HUDEP-2 (cell line): ENCODE measurements at regions not wholly inside any gene's neighbourhood (a gene's known extent, or its start where the extent isn't known, plus 50 kb on each side); places are given as distances from the start of the nearest gene placed in this dataset.

Source experiments
- DNase-seq, 76 experiments: peaks; one replicate each; lab custom pipeline; 2025; ENCODE audit not compliant: unreplicated experiment in 76 of 76; lab: John Stamatoyannopoulos, UW

DNA sequence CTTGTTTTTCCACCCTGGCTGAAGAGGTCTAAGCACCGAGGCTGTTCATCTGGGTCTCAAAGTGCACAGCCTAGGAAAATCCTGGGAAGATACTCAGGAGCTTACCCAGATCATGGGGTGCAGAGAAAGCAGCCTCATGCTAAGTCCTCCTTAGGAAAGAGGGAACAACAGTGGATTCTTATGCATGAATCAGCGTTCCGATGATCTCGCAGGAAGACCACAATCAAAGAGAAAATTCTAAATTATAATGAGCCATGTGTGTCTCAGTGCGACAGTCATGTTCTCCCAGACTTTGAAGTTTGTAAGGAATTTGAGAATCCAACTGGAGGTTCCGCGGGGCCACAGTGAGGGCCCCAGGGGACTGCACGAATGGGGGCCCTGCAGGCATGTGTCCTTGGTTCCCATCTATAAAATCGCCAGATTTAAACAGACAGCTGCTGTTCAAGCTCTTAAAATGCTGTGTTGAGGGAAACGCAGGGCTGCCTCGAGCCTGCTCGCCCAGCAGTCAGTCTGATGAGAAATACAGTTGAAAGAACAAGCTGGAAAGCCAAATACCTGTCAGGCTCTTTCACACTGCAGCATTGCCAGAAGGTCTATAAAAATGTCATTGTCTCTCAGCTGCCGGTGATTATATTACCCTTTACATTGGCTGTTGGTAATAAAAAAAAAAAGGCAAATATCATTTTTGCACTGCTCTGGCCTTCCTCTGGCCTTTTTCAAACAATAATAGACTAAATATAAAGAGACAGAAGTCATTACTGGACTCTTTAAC is 152.1 kb downstream of the PMP22 start:
- no peak for DNase-seq

DNA sequence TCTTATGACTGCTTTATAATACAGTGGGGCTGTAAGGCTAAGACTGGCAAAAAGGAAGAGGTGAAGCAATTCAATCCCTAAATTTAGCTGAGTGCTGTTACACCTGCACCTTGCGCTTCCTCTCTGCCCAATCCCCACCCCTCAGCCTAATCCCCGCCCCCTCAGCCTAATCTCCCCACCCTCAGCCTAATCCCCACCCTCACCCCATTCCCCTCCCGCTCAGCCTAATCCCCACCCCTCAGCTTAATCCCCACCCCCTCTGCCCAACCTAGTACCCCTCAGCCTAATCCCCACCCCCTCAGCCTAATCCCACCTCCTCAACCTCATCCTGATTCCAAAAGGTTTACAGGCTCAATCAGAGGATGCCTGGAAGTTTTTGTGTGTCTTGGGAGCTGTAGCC is 155.5 kb downstream of the PMP22 start:
- no peak for DNase-seq

DNA sequence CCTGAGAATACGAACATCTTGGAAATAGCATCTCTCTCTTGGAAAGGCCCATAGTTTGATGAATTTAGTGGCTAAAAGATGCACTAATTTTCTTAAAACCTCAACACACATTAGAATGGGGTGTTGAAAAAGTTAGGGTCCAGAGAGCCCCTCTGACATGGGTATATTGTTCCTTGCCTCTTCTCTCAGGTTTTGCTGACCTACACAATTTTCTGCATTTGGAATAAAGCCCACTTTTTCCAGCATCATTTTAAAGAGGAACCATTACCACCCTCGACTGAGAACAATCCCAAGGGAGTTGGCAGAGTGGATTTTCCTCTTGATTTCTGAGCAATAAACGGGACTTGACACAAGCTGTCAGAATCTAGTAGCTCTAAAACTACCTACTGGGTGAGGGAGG is 156.1 kb downstream of the PMP22 start:
- DNase-seq = no peak

DNA sequence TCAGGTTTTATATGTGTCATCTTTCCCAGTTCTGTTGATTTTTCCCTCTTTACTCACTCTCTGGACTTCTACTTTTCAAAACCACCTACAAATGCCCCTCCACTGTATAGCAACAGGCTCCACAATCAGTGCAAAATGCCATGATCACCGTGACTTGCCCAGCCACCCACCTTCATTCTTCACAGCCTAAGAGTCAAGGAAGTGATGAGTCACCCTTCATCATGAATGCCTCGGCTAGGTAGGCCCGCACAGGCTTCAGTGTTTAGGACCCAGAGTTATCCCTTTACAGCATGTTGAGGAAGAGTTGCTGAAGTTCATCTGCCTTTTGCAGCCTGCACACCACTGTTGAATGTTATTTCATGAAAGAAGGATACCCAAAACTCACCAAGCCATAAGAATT is 158.6 kb downstream of the PMP22 start:
- no peak for DNase-seq

DNA sequence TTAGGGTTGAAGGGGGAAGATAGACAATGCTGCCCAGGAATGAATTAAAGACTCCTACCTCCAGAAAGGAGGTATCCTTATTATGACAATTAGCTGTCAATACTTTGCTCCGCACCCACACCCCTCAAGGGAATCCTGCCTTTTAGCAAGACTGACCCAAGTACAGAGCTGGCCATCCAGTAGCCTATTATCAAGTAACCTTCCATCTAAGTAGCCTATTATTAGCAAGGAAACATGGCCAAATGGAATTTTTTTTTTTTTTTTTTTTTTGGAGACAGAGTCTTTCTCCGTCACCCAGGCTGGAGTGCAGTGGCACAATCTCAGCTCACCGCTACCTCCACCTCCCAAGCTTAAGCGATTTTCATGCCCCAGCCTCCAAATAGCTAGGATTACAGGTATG is 161.3 kb downstream of the PMP22 start:
- DNase-seq = no peak

DNA sequence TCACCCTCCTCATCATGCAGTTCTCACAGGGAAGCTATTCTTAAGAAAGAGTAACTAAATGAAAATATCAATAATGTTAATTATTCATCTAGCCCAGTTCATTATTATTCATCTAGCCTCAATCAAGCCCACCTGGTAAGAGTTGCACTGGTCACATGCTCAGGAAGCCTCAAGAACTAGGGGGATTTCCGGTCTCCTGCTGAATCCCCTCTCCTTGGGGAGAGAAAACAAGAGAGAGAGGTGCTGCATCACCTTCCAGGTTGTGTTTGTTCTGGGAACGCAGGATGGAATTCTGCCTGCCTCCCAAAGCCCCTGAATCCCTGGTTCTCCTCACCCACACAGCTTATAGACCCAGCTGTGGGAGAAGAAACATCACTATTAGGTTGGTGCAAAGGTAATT is 164.0 kb downstream of the PMP22 start:
- no peak for DNase-seq

DNA sequence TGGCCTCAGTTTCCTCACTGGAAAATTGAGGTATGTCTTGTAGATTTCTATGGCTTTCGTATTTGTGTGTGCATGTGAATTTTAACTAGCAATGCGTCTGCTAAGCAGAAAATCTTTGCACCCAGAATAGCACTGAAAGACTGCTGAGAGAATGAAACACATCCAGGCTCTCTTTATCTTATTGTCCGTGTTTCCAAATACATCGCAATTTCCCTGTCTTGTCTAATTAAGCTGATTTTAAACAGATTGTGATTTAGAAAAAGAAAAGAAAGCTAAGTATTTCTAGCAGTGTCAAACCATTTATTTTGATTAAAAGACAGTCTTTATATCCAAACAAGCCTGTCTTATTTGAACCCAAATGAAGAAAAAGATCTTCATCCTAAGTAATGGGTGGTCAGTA is 168.6 kb downstream of the PMP22 start:
- no peak for DNase-seq

DNA sequence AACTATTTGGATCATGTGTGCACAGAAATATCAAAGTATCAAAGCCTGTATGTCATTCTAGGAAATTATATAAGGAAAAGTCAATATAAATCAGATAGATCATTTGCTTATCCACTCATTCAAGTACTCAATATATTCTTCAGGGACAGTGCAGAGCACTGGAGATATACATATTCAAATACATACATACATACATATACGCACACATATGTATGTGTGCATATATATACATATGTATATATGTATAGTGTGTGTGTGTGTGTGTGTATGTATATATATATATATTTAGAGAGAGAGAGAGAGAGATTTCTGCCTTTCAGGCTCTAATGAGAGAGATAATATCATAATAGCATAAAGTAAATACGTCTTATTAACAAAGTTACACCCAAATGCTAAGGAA is 169.2 kb downstream of the PMP22 start:
- DNase-seq = no peak

DNA sequence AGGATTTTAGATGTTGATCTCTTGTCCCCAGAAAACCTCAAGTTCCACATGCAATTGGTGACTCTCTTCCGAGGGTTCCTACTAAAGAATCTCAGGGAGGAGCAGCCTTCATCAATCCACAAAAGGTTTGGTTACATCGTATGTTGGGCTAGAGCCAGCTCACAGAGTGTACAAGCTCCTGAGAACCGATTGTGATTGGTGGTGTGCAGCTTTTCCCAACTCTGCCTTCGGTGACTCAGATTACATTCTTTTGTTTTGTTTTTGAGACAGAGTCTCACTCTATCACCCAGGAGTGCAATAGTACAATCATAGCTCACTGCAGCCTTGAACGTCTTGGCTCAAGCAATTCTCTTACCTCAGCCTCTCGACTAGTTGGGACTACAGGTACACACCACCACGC is 172.4 kb downstream of the PMP22 start:
- no peak for DNase-seq

DNA sequence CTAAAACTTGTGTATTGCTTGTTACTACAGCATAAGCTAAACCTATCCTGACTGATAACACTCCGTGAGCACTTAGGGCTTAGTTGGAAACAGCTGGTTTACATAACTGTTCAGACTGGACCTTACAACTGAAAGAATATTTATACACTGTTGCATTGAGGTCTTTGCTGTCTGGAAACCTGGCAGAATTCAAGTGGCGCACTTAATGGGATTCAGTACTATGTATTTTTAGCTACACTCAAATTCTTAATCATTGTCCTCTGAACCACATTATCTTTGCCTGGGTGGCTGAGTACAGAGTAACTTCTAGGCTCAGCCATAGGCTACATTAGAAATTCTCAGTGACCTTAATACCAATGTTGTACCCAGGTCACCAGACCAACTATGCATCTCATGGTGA is 172.9 kb downstream of the PMP22 start:
- DNase-seq = no peak

DNA sequence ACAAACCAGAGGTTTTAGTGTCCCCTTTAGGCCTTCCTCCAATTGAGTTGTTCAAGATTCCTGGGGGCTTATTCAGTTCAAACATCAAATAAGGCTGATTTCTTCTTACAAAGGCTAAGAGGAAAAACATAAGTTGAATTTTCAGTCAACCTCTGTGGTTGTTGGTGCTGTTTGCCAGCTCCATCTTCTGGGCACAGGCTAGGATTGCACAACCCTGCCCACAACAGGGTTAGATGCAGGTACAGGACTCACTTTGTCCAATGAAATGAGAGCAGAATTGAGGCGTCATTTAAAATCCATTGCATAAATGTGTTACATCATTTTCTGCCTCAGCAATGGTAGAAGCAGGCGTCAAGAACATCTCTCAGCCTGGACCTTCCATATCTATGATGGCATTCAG is 173.3 kb downstream of the PMP22 start:
- peak in 2 of 76 experiments; percentile 3 to 13 for DNase-seq

DNA sequence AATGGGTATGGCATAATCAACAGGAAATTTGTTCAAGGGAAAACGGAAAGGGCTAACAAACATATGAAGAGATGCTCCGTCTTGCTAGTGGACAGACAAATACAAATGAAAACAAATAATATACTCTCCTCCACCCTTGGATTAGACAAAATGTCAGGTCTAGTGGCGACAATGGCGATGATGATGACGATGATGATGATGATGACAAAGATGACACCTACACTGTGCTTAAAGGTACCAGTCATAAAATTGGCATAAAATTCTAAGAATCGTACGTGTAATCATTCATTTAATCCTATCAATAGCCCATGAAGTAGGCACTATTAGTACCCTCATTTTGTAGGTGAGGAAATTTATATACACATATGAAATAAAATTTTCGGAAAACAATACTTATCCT is 174.6 kb downstream of the PMP22 start:
- DNase-seq = no peak

DNA sequence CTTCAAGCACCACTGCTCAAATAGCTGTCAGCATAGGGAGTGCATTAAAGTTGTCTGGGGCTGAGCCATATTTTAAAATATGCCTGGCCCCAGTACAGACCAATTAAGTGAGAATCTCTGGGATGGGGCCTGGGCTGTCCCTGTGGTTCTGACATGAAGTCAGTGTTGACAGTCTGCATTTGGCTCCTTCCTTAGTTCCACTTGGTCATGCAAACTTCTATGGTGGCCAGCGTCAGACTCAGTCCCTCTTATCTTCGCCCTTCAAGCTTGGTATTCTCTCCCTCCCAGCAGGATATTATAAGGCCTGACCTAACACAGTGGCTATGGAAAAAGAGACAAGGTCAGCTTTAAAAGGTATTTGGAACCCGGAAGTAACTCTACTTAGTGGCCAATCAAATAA is 177.2 kb downstream of the PMP22 start:
- no peak for DNase-seq

DNA sequence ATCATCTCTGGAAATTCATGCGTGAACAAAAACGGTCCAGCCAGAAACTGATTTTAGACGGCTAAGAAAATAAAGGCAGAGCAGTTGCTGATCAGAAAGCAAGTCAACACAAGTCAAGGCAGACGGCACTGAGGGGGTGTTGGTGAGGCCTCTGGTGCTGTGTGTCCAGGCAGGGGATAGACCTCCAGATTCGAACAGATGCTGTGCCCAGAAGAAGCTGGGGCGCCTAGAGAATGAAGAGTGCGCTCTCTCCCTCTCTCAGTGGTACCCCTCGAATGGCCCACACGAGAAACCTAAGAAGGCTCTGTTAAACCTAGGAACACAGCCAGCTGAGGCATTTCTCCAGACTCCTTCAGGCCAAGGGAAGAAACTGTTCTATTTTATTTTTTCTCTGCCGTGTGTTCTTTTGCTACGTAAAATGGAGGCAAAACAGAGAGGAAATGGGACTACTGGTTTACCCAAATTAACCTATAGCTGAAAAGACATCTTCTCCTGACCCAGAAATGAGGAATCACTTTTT is 178.3 kb downstream of the PMP22 start:
- no peak for DNase-seq

DNA sequence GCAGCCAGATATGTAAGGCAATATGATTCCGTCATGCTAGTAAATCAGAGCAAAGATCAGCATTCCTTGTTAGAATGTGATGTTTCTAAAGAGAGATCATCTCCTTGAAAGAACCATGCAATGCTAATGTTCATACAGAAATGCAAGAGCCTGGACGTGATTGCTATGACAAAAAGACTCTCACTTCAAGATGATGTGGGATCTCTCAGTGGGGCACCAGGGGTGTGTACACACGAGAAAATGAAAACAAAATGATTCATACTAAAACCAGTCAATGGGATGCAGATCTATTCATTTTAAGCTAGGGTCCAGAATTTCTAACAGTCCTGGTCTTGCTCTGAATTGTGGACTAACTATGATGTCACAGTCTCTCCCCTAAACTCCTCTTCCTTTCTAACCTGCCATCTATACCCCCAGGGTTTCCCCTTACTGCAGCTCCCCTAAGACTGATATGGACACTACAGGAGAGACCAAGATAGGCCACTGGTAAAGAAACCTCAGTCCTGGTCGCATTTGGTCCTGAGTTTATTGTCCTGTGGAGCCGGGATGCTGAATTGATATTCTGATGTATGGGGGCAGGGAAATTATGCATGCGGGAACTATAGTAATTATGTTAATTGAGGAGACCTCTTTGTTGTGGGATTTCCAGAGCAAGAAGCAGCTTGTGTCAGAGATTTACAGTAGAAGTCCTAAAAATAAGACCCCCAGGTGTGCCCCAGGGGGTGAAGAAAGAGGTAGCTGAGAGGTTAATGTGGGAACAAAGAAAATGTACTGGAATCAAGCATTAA is 179.0 kb downstream of the PMP22 start:
- DNase-seq = no peak

DNA sequence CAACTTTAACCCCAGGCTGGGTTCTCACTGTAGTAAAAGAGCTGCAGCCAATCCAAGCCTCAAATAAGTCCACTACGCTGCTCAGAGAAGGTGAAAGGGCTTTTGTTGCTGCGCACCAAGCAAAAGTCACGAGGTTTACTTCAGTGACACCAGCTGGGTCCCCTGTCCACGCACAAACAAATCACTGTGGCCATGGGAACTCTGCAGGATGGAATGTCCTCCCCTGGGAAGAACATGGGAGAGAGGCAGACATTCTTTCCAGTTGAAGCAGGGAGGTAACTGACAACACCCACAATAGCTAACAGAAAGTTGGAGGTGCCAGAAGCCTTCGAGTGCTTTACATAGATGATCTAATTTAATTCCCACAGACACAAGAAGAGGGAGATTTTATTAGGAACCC is 181.9 kb downstream of the PMP22 start:
- DNase-seq = no peak

DNA sequence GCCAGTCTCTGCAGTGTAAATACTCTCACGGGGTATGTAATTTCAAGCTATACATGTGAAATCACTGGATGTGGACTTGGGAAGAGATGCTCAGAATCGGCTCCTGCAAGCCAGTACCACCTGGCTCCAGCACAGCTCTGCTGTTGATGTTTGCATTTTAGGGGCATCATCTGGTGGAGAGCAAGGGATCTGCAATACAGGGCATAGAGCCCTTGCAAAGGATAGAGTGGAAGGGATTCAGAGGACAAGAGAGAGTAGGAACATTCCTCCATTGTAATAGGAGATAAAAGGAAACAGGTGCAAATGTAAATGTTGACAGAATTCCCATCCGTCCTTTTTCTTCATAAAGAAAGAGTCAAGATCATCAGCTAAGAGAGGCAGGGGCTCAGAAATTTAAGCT is 184.1 kb downstream of the PMP22 start:
- no peak for DNase-seq

DNA sequence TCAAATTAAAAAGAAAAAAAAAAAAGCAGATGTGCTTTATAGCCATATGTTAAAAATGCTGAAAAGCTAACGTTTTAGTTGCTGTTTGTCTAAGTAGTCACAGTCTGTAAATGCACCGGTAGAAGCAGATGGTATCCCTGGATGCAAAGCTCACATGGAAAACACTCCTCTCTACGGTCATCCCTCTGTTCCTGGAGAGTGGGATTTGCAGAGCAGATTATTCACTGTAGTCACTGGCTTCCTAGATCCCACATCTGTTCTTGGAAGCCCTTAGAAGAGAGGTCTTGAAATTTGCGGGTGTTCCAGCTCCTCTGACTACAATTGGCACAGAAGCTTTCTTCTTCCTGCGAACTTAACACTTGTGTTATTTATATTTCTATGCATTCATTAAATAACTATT is 186.6 kb downstream of the PMP22 start:
- no peak for DNase-seq

DNA sequence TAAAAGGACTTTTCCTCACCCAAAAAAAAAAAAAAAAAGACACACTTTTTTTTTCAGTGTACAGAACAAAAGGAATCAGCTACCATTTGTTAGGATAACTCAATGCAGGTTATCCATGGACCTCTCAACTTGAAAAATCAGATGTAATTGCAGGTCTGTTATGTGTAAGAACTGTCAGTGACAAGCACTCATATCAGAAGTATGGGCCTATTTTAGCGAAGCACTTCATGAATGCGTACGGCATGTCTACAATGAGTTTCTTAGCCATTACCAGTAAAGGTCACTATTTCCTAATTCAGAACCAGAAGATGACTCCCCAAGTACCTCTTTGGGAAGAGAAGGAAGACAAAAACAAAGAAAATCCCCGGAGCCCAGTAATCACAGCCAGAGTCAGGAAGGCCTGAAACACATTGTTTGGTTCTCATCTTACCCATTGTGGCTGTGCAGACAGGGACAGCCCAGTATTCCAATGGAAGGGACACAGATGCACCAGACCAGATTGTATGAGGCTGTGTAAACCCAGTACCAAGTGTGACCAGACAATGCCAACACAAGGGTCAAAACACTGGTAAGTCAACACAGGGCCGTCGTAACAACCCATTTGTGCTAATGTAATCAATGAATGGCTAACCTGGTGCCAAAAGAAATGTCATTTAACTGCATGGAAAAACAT is 188.0 kb downstream of the PMP22 start:
- no peak for DNase-seq

DNA sequence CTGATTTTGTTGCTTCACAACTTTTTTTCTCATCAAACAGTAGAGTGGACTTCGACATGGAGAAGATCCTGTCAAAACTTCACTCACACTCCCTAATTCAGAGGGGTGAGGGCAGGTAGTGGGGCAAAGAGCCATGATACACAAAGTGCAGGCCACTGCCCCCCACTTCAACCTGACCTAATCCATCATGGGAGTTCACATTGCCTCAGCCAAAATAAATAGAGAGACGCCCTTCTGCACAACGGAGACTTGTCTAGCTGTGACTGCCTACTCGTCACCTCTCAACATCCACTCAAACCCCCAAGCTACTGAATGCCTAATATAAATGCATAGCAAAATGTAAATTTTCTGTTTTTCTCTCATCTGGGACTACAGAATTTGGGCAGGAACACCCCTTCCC is 213.2 kb downstream of the PMP22 start:
- no peak for DNase-seq

DNA sequence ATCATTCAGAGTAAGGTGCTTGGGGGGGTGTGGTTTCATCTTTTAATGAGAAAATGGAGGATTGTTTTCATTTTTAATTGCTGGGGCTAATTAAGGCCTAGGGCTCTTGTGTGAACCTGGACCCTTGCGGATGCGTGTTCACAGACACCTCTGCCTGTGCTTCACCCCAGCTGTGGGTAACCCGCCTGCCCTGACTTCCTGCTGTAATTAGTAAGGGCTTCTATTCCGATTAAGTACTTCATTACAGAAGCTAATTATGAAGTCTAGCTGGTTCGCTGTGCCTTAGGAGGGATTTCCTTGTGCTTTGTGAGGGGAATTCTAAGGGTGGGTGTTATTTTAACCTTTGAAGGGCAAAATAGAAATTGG is 215.3 kb downstream of the PMP22 start:
- no peak for DNase-seq
